ENCODE measurements at regions not wholly inside any gene's neighbourhood (a gene's known extent, or its start where the extent isn't known, plus 50 kb on each side); places are given as distances from the start of the nearest gene placed in this dataset.

DNA sequence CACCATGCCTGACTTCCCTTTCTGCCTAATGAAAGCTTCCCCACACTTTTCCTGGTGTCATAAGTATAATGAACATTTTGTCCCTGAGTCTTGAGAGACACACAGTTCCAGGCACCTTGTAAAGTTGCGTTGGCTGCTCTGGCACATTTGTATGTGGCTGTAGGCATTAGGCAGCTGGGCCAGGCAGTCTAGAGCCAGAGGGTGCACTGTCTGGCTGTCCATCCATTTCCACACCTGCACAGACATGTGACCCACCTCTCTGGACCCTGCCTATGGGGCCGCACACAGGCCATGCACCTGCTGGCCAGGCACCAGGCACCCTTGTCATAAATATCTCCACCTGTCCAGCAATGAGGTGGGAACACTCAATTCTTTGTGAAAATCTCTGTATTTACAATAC lies 54.7 kb upstream of the ANTXRL start:
- TF ChIP-seq, protein P1, sequence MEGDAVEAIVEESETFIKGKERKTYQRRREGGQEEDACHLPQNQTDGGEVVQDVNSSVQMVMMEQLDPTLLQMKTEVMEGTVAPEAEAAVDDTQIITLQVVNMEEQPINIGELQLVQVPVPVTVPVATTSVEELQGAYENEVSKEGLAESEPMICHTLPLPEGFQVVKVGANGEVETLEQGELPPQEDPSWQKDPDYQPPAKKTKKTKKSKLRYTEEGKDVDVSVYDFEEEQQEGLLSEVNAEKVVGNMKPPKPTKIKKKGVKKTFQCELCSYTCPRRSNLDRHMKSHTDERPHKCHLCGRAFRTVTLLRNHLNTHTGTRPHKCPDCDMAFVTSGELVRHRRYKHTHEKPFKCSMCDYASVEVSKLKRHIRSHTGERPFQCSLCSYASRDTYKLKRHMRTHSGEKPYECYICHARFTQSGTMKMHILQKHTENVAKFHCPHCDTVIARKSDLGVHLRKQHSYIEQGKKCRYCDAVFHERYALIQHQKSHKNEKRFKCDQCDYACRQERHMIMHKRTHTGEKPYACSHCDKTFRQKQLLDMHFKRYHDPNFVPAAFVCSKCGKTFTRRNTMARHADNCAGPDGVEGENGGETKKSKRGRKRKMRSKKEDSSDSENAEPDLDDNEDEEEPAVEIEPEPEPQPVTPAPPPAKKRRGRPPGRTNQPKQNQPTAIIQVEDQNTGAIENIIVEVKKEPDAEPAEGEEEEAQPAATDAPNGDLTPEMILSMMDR (IDR thresholded peaks at IDR 0.05; ENCODE audit: low read length), result no peak
- TF ChIP-seq EZH2 (optimal IDR thresholded peaks at IDR 0.05; ENCODE audit: low read depth, low read length), result no peak
